HG03139 (cell line): ENCODE measurements at regions not wholly inside any gene's neighbourhood (a gene's known extent, or its start where the extent isn't known, plus 50 kb on each side); places are given as distances from the start of the nearest gene placed in this dataset.
A peak's percentile ranks its signal among the peaks of the same experiment; 100 is the strongest.
"Not testable (repeated sequence)": the region's sequence is repeated elsewhere in the genome, so short reads cannot be mapped to it uniquely, and the experiment has no call there.

Source experiments
- ATAC-seq: cut with Tn5 transposase; IDR thresholded peaks from one replicate; pipeline ENCODE4 v1.9.1; 2021; ENCODE audit not compliant: unreplicated experiment

DNA sequence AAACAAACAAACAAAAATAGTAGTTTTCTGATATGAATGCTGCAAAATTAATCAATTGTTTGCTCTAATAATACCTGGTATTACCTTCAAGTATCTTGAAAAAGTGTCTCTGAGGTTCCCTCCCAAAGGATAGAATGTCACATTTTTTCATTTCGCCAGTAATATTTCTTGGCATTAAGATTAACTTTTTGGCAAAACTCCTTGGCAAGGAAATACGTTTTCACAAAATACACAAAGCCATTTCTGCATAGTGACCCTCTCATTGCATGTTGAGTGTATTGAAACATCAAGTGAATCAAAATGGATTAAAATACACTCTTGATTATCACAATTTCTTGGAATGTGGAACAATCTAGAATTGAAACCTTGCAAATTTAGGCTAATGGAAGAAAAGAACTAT is 230.5 kb downstream of the ATPSCKMT start:
- no peak for ATAC-seq

DNA sequence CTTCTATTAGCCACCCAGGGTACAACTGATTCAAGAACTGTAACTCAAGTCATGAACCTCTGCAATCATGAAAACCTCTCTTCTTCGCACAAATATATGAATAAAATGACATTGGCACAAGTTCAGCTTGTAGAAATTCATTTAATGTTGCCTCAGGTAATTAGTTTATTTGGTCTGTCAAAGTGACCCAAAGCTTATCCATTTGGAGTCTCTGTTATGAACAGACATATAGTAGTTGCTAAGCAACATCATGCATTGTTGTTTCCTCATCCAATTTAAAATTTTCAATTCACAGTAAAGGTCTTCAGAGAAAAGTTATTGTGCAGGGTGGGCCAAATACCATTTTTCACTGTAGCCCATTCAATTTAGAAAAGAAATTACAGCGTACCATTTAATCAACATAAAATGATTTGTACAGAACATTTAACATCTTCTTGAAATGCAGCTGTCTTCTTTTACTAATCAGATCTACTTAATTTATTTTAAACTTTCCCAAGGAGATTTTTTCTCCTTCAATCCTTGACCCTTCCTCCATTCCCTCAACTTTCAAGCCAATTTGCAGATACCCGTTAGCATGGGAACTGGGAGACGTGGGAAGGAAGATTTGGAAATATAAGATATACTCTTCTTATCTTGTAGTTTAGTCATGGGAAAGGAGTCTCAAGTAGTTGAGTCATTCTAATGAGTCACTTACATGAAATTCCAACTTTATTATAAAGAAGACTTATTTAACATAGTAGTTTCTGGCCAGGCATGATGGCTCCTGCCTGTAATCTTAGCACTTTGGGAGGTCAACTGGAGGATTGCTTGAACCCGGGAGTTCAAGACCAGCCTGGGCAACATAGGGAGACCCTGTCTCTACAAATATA is 231.3 kb downstream of the ATPSCKMT start:
- no peak for ATAC-seq

DNA sequence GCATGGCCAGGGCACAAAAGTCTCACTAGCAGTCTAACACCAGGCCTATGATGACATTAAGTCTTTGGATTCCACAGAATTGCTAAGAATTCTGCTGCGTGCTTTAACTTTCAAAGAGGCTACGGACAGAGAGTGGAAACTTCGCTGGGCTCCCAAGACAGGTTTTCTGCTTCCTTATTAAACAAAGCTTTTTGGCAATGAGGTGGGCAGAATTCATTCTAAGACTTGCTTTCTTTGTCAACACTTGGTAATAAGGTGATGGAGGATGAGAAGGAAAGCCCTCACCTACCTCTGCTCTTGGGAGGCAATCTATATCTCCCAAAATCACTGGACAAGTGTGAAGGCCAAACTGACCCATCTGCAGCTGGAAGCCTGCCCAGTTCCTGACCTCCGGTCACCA is 231.9 kb downstream of the ATPSCKMT start:
- ATAC-seq, result no peak

DNA sequence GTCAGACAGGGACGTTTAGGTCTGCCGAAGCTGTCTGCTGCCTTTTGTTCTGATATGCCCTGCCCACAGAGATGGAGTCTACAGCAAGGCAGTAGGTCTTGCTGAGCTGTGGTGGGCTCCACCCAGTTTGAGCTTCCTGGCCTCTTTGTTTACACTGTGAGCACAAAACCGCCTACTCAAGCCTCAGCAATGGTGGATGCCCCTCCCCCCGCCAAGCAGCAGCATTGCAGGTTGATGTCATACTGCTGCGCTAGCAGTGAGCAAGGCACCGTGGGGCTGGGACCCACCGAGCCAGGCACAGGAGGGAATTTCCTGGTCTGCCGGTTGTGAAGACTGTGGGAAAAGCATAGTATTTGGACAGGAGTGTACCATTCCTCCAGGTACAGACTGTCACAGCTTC is 233.1 kb downstream of the ATPSCKMT start:
- not testable (repeated sequence) for ATAC-seq

DNA sequence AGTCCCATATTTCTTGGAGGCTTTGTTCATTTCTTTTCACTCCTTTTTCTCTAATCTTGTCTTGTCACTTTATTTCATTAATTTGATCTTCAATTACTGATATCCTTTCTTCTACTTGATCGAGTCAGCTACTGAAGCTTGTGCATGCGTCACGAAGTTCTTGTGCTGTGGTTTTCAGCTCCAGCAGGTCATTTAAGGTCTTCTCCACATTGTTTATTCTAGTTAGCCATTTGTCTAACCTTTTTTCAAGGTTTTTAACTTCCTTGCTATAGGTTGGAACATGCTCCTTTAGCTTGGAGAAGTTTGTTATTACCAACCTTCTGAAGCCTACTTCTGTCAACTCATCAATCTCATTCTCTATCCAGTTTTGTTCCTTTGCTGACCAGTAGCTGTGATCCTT is 234.0 kb downstream of the ATPSCKMT start:
- ATAC-seq, result not testable (repeated sequence)

DNA sequence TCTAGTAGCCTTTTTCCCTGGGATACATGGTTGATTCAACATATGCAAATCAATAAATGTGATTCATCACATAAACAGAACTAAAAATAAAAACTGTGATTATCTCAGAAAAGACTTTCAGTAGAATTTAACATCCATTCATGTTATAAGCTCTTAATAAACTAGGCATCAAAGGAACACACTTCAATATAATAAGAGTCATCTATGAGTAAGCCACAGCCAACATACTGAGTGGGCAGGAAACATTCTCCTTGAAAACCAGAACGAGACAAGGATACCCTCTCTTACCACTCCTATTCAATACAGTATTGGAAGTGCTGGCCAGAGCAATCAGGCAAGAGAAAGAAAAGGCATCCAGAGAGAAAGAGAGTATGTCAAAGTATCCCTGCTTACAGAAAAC is 239.9 kb downstream of the ATPSCKMT start:
- no peak for ATAC-seq

DNA sequence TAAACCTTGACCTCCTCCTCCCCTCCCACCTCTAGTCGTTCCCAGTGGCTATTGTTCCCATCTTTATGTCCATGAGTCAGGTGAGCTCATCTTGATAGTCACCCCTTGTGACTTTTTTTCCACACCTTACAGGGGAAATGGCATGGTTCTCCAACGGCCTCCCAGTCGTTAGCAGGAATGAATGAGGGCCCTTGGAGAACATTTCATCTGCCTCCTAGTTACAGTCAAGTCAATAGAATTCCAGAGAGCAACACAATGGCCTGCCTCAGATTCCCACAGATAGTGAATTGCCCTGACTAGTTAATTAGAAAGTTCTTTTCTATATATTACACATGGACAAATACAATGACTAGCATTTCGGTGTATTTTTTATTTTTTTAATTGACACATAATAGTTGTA is 262.6 kb downstream of the ATPSCKMT start:
- no peak for ATAC-seq

DNA sequence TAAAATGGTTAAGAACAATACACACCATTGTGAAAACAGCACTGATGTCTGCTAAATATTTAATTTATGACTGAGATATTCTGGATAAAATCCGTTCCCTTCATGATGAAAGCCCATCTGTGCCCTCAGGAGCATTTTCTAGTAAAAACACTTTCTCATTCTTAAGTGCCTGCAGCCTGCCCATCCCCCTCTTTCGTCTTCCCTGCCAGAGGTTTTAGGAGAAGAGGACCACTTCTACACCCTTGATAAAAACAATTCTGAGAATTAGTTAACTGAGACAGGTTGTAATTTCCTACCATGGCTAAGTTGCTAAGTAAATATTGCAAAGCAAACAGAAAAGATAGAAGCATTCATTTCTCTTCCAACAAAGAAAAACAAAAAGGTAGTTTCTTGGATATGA is 272.6 kb downstream of the ATPSCKMT start:
- ATAC-seq, result no peak

DNA sequence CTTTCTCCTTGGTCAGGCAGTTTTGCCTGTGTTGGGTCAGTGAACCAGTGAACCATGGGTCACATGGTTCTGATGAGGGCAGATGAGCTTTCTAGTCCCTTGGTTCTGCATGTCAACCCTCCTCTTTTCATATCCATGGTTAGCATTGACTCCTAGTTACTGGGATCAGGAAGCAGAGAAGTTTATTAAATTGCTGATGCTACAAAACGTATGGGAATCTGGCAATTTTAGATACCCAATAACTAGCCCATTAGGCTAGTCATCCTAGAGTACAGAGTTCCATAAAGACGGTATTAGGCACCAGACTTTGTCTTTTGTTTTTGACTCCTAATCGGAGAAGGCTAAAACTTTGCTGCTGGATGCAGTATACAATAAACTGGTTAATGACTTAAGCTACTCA is 273.1 kb downstream of the ATPSCKMT start:
- ATAC-seq, result no peak

DNA sequence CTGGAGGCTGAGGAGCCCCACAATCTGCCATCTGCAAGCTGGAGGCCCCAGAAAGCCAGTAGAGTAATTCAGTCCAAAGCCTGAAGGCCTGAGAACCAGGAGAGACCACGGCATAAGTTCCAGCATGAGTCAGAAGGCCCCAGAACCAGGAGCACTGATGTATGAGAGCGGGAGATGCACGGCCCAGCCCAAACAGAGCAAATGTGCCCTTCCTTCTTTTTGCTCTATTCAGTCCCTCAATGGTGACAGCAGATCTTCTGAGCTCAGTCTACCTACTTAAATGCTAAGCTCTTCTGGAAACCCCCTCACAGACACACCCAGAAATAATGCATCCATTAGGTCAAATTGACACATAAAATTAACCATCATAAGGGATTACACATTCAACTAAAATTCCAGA is 277.6 kb downstream of the ATPSCKMT start:
- no peak for ATAC-seq

DNA sequence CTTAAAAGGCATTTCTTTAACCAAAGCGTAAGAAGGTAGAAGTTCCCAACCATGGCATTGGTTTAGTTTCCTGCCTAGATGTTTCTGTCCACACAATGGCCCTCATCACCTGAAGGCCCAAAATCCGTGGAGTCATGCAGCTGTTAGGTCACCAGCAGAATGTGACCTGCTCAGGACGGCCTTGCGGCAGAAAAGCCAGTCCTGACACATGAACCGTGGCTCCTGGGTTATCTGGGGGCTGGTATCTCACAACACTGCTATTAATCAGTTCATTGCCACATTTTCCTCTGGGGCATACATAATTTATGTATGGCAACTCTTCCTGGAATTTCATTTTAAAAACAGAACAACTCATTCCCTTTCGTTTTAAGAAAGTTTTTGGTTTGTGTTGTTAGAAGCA is 278.4 kb downstream of the ATPSCKMT start:
- no peak for ATAC-seq

DNA sequence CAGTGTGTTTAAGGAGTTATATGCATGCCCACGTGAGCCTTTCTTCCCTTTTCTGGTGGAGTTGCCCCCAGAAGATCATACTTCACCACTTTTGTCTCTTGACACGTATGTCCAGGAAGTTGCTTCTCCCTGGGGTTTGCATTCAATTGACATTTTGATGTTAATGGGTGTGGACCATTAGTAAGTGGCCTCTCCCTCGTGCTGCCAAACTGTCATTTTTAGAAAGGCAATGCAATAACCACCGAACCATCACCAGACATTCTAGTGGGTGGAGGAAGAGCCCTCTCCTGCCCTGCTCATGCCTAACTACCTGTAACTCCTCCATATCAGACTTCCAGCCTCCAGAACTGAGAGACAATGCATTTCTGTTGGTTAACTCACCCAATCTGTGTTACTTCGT is 290.8 kb downstream of the ATPSCKMT start:
- ATAC-seq, result no peak

DNA sequence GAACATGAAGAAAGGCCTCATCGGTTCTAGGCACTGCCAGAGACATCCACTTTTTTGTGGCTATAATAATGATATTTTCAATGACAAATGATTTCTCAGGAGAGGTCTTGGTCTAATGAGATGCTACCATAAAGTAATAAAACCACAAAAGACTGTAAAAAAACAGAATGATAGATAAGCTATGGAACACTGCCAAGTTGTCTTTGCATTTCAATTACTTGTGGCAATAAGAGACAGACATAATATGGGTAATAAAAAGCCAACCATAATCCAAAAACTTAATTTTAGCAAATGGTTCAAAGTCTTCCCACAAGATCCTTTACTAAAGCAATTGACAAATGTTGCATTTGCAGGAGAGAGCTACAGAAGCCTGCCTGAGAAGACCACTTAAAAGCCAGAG is 292.5 kb downstream of the ATPSCKMT start:
- no peak for ATAC-seq

DNA sequence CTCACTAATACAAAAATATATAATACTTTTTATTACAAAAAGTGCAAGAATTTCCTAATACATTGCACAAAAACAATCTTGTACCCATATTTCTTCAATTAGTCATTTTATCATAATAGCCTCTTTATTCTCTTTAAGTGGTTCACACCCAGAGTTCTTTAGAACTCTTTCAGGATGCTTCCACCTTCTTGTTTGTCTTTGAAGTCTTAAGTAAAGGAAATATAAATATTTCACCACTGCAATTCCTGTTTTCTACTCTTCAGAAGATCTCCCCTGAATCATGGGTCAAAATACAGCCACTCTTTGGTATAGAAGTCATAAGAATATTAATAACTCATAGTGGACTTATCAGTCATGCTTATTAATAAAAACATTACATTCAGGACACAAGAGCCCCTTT is 293.0 kb downstream of the ATPSCKMT start:
- ATAC-seq, result no peak

DNA sequence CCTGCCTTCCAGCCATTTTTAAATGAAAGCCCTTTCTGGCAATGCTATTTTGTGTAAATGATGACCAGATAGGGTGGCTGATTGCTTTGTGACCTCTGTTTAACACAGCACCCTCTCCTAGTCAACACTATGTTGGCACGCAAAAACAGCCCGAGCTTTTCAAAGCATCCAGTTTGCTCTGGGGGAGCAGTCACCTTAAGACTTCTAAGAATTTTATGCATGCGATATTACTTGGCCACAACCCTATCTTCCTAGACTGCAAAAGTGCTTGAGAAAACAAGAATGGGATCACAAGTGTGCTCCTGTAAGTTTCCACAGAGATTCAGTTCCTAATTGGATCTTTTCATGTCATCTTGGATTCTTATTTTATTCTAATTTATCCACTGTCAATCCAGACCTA is 294.1 kb downstream of the ATPSCKMT start:
- ATAC-seq, result no peak

DNA sequence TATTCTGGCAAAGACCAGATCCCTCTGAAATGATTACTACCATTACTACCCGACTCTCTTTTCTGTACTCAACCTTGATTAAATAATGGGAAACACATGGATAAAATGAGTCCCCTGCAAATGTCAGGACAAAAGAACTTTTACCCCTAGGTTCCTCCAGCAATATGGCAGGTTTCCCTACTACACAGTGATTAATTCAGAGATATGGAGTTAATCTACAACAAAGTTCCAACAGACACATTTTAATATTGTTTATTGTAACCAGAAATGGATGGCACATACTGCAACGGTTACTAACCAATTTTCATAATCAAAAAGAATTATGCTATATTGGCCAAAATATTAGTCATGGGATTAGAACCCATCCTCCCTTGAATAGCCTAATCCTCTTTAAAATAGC is 294.8 kb downstream of the ATPSCKMT start:
- no peak for ATAC-seq

DNA sequence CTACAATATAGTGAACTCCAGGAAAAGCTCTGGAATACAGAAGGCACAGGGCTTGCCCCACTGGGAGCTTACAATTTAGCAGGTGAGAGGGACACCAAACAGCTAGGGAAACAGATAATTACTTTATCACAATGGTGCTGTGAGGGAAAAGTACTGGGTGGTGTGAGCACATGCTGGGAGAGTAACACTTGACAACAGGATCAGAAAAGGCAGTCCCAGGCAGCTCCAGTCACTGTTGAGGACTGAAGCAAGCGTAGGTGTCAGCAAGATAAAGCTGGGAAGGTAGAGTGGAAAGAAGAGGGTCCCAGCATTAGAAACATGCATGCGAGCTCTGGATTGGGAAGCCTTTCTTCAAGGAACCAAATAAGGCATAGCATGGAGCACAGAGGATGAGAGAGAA is 296.0 kb downstream of the ATPSCKMT start:
- ATAC-seq, result no peak

DNA sequence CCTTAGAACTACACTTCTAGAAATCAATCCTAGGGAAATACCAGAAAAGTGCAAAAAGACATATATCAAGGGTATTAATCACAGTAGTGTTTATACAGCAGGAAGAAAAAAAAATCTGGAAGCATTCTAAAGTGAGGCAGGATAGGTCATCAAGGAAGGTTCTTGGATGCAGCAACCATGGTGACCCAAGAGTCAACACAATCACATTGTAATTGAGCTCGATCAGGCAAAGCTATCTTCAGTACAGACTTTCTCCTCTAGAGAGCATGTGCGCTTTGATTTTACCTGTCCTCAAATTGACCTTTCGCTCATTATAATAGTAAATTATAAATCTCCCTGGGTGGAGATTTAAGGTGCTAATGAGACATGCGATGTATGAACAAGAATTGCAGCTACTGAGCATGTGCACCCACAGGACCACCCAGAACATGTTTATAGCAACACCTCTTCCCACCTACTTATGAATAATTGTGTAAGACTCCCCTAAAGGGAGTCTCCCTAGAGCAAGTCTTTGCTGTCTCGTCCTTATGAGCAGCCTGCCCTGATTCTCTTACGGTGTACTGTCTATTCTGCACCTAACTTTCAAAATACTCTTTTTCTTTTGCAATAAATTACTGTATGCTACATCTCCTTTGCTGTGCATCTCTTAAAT is 297.7 kb downstream of the ATPSCKMT start:
- ATAC-seq, result no peak

DNA sequence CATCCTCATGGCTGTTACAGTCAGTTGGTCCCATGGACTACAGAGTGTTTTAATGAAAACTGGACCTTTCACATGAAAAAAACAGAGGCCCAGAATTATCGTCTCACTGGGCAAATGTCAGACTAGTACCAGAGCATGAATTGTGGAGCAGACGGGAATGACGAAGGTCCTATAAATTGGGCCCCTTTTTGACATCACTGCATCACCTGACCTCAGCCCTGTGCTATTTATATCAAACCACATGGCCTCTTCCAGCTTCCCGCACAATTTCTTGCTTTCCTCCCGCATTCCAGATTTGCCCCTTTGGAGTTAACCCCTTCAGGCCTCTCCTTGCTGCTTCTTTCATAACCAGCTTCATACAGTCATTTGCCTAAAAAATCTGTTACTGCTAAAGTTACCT is 301.7 kb downstream of the ATPSCKMT start:
- ATAC-seq, result no peak

DNA sequence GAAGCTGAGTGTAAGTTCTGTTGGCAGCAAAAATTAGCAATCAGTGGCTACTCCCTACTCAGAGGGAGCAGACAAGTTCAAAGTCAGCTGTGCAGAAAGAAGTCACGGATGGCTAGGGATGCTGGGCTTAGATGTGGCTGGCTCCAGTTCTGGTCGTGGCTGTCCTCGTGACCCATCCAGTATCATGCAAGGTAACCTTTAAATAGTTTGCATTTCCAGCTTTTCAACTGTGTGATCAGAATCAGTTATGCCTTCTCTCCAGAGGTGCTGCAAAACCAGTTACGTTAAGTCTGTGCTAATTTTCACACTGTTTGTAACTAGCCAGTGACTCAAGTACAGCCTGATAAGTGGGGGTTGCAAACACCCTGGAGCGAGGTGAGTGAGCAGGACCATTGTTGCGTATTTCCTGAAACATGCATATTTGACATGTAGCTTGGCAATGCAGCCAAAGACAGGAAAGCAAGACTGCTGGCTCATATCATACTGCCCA is 302.4 kb downstream of the ATPSCKMT start:
- ATAC-seq, result peak; percentile 57

DNA sequence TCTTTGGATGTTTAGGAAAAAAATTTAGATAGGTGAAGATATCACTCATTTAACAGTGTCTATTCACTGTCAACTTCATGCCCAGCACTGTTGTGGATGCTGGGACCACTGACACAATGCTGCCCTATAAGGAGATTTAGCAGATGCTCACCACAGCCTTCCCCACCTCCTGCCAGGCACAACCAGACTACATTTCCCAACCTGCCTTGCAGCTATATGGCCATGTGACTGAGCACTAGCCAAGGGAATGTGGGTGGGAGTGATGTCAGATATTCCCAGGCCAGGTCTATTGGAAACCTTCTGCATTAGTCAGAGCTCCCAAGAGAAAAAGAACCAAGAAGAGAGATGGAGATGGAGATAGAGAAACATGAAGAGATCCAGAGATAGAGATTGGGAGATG is 302.6 kb upstream of the TAS2R1 start:
- ATAC-seq, result no peak

DNA sequence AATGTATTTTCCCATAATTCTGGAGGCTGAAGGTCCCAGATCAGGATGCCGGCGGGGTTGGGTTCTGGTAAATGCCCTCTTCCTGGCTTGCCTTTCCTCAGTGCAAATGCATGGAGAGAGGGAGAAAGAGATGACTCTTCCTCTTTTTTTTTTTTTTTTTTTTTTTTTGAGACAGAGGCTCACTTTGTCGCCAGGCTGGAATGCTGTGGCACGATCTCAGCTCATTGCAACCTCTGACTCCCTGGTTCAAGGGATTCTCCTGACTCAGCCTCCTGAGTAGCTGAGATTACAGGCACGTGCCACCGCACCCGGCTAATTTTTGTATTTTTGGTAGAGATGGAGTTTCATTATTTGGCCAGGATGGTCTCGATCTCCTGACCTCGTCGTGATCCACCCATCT is 300.0 kb upstream of the TAS2R1 start:
- no peak for ATAC-seq
